ENCODE measurements at regions not wholly inside any gene's neighbourhood (a gene's known extent, or its start where the extent isn't known, plus 50 kb on each side); places are given as distances from the start of the nearest gene placed in this dataset.

DNA sequence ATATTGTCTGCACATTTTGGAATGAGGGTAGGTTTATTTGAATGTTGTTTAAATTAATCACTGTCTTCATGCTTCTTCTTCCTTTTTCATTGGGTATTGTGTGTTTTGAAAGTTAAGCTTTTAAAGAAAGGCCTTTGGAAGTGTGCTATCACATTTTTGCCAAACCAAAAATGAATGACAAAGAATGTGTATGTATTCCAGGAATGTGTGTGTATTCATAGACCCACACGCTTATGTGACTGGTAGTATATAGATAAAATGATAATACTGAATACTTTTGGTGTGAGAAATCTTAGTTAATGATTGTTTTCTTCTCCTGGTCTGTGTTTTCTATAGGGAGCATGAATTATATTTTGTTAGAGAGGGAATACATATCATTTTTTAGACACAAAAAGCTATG lies 404.4 kb downstream of the TLL1 start:
- Mint-ChIP-seq H3K4me1 (no peaks in the 10 kb centered on the region), H3K9me3 (no peaks in the 10 kb centered on the region), H3K27ac (no peak overlapping the region), H3K4me3 (no peak overlapping the region), H3K27me3 (ENCODE audit: low read depth) (no peaks in the 10 kb centered on the region), H3K36me3 (ENCODE audit: insufficient read depth in 1 of 3, low read depth in 3 of 3) (no peaks in the 10 kb centered on the region)
- Histone ChIP-seq H2AK5ac (ENCODE audit: insufficient read length, low read length) (no peak overlapping the region), H3K9ac (ENCODE audit: extremely low read depth, insufficient read length, low read length) (no peak overlapping the region), H3K56ac (ENCODE audit: insufficient read length, low read depth, low read length) (no peak overlapping the region), H3K4me2 (ENCODE audit: insufficient read depth, insufficient read length, low read length) (no peak overlapping the region), H4K20me1 (ENCODE audit: control insufficient read depth, insufficient read depth, insufficient read length) (no peaks in the 10 kb centered on the region), H4K8ac (replicated peaks; ENCODE audit: insufficient read length, low read depth, low read length) (no peak overlapping the region), H3K27me3 (ENCODE audit: insufficient read depth, low read length) (no peaks in the 10 kb centered on the region), H3K23ac (ENCODE audit: insufficient read length, low read depth, low read length) (no peak overlapping the region), H4K91ac (ENCODE audit: insufficient read length, low read depth, low read length) (no peak overlapping the region), H3T11ph (ENCODE audit: low read length) (no peak overlapping the region), H2BK15ac (ENCODE audit: low read depth, low read length) (no peak overlapping the region), H4K5ac (ENCODE audit: insufficient read length, low read depth, low read length) (no peak overlapping the region), H2BK20ac (ENCODE audit: low read depth, low read length, poor library complexity, severe bottlenecking) (no peak overlapping the region), H2BK120ac (ENCODE audit: low read depth, low read length, poor library complexity, severe bottlenecking) (no peak overlapping the region), H3K9me3 (ENCODE audit: control insufficient read depth, low read depth, low read length) (no peaks in the 10 kb centered on the region), H3K14ac (ENCODE audit: insufficient read depth, low read length) (no peak overlapping the region), H3K27ac (ENCODE audit: insufficient read length, low read depth, low read length) (no peak overlapping the region), H3K79me1 (ENCODE audit: insufficient read depth, low read depth, low read length, poor library complexity, severe bottlenecking) (no peaks in the 10 kb centered on the region), H3K23me2 (ENCODE audit: insufficient read length, low read depth, low read length, poor library complexity, severe bottlenecking) (no peaks in the 10 kb centered on the region), H2AFZ (ENCODE audit: low read length) (no peak overlapping the region), H2BK5ac (ENCODE audit: insufficient read length, low read length) (no peak overlapping the region), H3K18ac (ENCODE audit: insufficient read length, low read depth, low read length) (no peak overlapping the region), H3K4me1 (ENCODE audit: insufficient read depth, low read length) (no peaks in the 10 kb centered on the region), H2BK12ac (ENCODE audit: insufficient read length, low read depth, low read length) (no peak overlapping the region), H3K79me2 (ENCODE audit: insufficient read depth, low read length) (no peaks in the 10 kb centered on the region), H3K4ac (ENCODE audit: low read depth, low read length) (no peak overlapping the region)
- TF ChIP-seq, protein P1, sequence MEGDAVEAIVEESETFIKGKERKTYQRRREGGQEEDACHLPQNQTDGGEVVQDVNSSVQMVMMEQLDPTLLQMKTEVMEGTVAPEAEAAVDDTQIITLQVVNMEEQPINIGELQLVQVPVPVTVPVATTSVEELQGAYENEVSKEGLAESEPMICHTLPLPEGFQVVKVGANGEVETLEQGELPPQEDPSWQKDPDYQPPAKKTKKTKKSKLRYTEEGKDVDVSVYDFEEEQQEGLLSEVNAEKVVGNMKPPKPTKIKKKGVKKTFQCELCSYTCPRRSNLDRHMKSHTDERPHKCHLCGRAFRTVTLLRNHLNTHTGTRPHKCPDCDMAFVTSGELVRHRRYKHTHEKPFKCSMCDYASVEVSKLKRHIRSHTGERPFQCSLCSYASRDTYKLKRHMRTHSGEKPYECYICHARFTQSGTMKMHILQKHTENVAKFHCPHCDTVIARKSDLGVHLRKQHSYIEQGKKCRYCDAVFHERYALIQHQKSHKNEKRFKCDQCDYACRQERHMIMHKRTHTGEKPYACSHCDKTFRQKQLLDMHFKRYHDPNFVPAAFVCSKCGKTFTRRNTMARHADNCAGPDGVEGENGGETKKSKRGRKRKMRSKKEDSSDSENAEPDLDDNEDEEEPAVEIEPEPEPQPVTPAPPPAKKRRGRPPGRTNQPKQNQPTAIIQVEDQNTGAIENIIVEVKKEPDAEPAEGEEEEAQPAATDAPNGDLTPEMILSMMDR (conservative IDR thresholded peaks at IDR 0.05) = no peak
- no peak for DNase-seq
- no CpG with 5 or more reads among the region's 1 CpG for WGBS (ENCODE audit: extremely low coverage, insufficient read length, low lambda C conversion rate)
